ENCODE measurements at regions not wholly inside any gene's neighbourhood (a gene's known extent, or its start where the extent isn't known, plus 50 kb on each side); places are given as distances from the start of the nearest gene placed in this dataset.

DNA sequence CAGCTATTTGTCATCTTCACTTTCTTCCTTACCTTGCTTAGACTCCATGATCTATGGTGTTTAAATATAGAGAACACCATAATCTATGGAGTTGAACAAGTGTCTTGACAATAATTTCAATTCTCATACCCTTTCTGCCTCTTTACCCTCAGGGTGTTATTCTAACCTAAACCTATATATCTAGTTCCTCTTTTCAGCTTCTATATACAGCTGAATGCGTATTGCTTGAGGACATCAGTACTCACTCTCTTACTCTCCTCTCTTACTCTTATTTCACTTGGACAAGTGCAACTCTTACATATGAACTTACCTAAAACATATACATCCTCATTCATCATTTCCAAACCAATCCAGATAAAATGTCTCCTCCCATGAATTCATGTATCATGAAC, 187.1 kb downstream of the RAP2B start (continued):
- TF ChIP-seq, protein P1, sequence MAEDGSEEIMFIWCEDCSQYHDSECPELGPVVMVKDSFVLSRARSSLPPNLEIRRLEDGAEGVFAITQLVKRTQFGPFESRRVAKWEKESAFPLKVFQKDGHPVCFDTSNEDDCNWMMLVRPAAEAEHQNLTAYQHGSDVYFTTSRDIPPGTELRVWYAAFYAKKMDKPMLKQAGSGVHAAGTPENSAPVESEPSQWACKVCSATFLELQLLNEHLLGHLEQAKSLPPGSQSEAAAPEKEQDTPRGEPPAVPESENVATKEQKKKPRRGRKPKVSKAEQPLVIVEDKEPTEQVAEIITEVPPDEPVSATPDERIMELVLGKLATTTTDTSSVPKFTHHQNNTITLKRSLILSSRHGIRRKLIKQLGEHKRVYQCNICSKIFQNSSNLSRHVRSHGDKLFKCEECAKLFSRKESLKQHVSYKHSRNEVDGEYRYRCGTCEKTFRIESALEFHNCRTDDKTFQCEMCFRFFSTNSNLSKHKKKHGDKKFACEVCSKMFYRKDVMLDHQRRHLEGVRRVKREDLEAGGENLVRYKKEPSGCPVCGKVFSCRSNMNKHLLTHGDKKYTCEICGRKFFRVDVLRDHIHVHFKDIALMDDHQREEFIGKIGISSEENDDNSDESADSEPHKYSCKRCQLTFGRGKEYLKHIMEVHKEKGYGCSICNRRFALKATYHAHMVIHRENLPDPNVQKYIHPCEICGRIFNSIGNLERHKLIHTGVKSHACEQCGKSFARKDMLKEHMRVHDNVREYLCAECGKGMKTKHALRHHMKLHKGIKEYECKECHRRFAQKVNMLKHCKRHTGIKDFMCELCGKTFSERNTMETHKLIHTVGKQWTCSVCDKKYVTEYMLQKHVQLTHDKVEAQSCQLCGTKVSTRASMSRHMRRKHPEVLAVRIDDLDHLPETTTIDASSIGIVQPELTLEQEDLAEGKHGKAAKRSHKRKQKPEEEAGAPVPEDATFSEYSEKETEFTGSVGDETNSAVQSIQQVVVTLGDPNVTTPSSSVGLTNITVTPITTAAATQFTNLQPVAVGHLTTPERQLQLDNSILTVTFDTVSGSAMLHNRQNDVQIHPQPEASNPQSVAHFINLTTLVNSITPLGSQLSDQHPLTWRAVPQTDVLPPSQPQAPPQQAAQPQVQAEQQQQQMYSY (CRISPR knock-in tag; IDR thresholded peaks at IDR 0.05) = no peak
- no peak for TF ChIP-seq KLF5 (IDR thresholded peaks at IDR 0.05; ENCODE audit: partially characterized antibody)

DNA sequence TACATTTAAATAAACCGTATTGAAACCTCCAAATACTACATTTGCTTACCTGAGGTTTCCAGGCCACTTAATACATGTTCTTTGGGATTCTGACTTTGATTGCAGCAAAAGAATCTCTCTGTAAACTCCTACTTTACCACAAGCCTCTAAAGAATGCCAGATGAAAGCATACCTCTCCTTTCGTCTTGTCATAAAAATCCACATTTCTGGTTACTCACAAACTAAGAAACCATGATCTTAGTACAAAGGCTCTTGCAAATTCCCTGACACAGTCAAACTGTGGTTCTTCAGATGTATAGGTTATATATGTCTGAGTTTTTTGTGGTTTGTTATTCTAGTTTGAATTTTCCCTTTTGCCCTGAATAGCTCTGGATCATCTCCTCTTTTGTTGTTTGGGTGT, 188.4 kb downstream of the RAP2B start:
- 25% methylated on average over 2 of the region's 2 CpGs for whole genome bisulfite sequencing (ENCODE audit: insufficient coverage, insufficient replicate concordance, low lambda C conversion rate, missing lambda C conversion rate)
- H3K4me2 ChIP-seq (ENCODE audit: control insufficient read depth, insufficient read depth) = no peak overlapping the region
- POLR2A ChIA-PET = no interaction called here
- H3K27me3 ChIP-seq (replicated peaks in 1 of 2; ENCODE audit: control insufficient read depth in 2 of 2, insufficient read depth in 2 of 2, low read length in 1 of 2) = no peaks in the 10 kb centered on the region; a peak in 1 of 4 replicates
- DNase-seq (ENCODE audit: low read depth, low spot score) (no peak), ATAC-seq (no peak), FAIRE-seq (no peak)
- H3K36me3 ChIP-seq (ENCODE audit: control insufficient read depth in 2 of 2, insufficient read depth in 2 of 2, low read length in 1 of 2) = no peaks in the 10 kb centered on the region
- H3K9me3 ChIP-seq (replicated peaks; ENCODE audit: control insufficient read depth, insufficient read depth, low read length) = no peaks in the 10 kb centered on the region
- no peak overlapping the region for H3K9ac ChIP-seq (ENCODE audit: control insufficient read depth, insufficient read depth, low read length)
- no peaks in the 10 kb centered on the region for H3K79me2 ChIP-seq (ENCODE audit: control insufficient read depth, insufficient read depth, low read length)
- intact Hi-C loops (cut with micrococcal nuclease; ENCODE audit: unreplicated experiment) = no loop called here
- CTCF ChIA-PET = no interaction called here
- H2AFZ ChIP-seq (ENCODE audit: control insufficient read depth, low read depth, low read length) = no peak overlapping the region
- no peak overlapping the region for H3K4me3 ChIP-seq
- in situ Hi-C loops (cut with MboI) = no loop called here
- TF ChIP-seq MYC (IDR thresholded peaks at IDR 0.05; ENCODE audit: insufficient read depth, insufficient read length, insufficient replicate concordance, low read length, severe bottlenecking) (no peak), STAT1 (conservative IDR thresholded peaks at IDR 0.05) (no peak), ZNF217 (IDR thresholded peaks at IDR 0.05) (no peak), SP1 (IDR thresholded peaks at IDR 0.05; ENCODE audit: low read depth, low read length) (no peak)
- TF ChIP-seq, protein P2, sequence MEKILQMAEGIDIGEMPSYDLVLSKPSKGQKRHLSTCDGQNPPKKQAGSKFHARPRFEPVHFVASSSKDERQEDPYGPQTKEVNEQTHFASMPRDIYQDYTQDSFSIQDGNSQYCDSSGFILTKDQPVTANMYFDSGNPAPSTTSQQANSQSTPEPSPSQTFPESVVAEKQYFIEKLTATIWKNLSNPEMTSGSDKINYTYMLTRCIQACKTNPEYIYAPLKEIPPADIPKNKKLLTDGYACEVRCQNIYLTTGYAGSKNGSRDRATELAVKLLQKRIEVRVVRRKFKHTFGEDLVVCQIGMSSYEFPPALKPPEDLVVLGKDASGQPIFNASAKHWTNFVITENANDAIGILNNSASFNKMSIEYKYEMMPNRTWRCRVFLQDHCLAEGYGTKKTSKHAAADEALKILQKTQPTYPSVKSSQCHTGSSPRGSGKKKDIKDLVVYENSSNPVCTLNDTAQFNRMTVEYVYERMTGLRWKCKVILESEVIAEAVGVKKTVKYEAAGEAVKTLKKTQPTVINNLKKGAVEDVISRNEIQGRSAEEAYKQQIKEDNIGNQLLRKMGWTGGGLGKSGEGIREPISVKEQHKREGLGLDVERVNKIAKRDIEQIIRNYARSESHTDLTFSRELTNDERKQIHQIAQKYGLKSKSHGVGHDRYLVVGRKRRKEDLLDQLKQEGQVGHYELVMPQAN (conservative IDR thresholded peaks at IDR 0.05) = no peak
- RAD21 ChIA-PET (ENCODE audit: unreplicated experiment) = no interaction called here
- SMC1A ChIA-PET (ENCODE audit: uncharacterized antibody, unreplicated experiment) = no interaction called here
- BruUV-seq (replicated peaks) = no TSS peak
- H4K20me1 ChIP-seq (ENCODE audit: control insufficient read depth, insufficient read depth) = no peaks in the 10 kb centered on the region
- no peaks in the 10 kb centered on the region for H3K4me1 ChIP-seq (ENCODE audit: control insufficient read depth, insufficient read depth, low read length)
- H3K27ac ChIP-seq (ENCODE audit: control insufficient read depth, insufficient read depth) = no peak overlapping the region

Data from GM12878 (cell line).